ENCODE measurements at regions not wholly inside any gene's neighbourhood (a gene's known extent, or its start where the extent isn't known, plus 50 kb on each side); places are given as distances from the start of the nearest gene placed in this dataset.

DNA sequence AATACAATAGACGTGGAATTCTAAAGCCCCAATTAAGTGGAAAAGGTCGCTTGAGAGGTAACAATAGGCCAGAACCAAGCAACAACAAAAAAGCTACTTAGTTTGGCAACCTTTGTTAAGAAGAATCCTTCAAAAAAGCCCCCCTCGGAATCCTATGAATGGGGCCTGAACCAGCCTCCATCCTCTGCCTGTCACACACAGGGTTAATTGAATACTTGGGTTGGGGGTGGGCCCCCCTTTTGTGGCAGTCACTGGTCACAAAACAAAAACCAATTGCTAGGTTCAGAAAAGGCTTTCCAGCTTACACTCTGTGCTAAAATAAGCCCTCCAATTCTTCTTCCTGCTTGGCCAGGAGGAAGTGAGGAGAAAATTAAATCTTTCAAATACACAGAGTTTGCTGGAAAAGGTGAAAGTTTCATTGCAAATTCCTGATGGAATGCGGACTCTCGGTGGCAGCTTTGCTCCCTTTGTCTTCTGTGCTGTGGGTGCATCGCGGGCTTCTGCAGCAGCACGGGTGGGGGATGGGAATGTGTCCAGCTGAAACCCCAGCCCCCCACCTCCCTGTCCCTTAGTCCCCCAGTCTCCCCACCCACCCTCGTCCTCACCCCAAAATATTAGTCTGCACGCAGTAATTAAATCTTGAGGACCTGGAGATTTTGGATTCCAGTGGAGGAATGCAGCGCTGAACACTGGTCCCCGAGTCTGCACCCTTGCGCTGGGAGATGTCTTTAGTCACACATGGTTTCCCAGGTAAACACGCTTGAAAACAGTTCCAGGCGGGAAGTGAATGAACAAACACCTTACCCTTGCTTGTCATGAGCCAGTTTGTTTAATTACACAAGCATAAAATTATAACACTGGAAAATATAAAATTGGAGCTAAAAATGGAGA, 254.3 kb downstream of the SOX11 start:
- Histone ChIP-seq H3K36me3 (ENCODE audit: control insufficient read depth in 2 of 4, insufficient read depth in 4 of 4, low read length in 3 of 4) (no peaks in the 10 kb centered on the region), H4K8ac (ENCODE audit: extremely low read depth, insufficient read depth, low read length) (no peak overlapping the region), H3K23ac (ENCODE audit: insufficient read length) (no peak overlapping the region), H2BK20ac (ENCODE audit: low read length) (peak overlapping the region; percentile 80; the same call in 1 of the 2 replicates), H4K20me1 (replicated peaks in 1 of 2; ENCODE audit: control insufficient read depth in 1 of 2, insufficient read depth in 2 of 2, low read length in 2 of 2) (no peaks in the 10 kb centered on the region), H2AFZ (ENCODE audit: low read length) (peak overlapping the region; percentile 13), H3K4me3 (ENCODE audit: extremely low read depth in 1 of 4, insufficient read depth in 2 of 4, low read depth in 3 of 4, low read length in 4 of 4) (peak overlapping the region in 1 of 4 experiments; percentile 49; a peak in 4 of 8 replicates), H3K79me1 (ENCODE audit: low read depth, low read length) (no peaks in the 10 kb centered on the region), H4K91ac (replicated peaks; ENCODE audit: insufficient read length, low read length) (peak overlapping the region; percentile 59), H3K56ac (replicated peaks; ENCODE audit: insufficient read length, low read depth, low read length) (no peak overlapping the region), H2BK5ac (ENCODE audit: low read depth, low read length) (peak overlapping the region; percentile 46; the same call in 1 of the 2 replicates), H3K79me2 (ENCODE audit: control insufficient read depth in 1 of 2, insufficient read depth in 2 of 2, low read length in 2 of 2) (no peaks in the 10 kb centered on the region), H3K14ac (ENCODE audit: insufficient read length) (no peak overlapping the region), H3K18ac (ENCODE audit: extremely low read depth, low read length) (peak overlapping the region; percentile 71; the same call in 1 of the 2 replicates), H3K4ac (replicated peaks; ENCODE audit: insufficient read length, low read depth, low read length) (peak overlapping the region; percentile 34), H2BK120ac (replicated peaks; ENCODE audit: low read depth, low read length) (no peak overlapping the region), H3K27ac (ENCODE audit: low read depth, low read length) (peak overlapping the region; percentile 80), H2BK12ac (ENCODE audit: low read depth, low read length) (no peak overlapping the region), H2AK5ac (ENCODE audit: low read depth, low read length) (no peak overlapping the region), H4K5ac (ENCODE audit: insufficient read length, low read depth, low read length) (peak overlapping the region; percentile 94), H3K9me3 (ENCODE audit: insufficient read depth in 2 of 2, low read depth in 1 of 2, low read length in 1 of 2) (no peaks in the 10 kb centered on the region), H3K27me3 (replicated peaks in 1 of 4; ENCODE audit: control insufficient read depth in 3 of 4, extremely low read depth in 1 of 4, insufficient read depth in 3 of 4, low read length in 3 of 4) (no peaks in the 10 kb centered on the region), H3K23me2 (ENCODE audit: low read depth, low read length) (no peaks in the 10 kb centered on the region; the same call in 1 of the 2 replicates), H3K4me1 (replicated peaks in 1 of 4; ENCODE audit: control insufficient read depth in 3 of 4, insufficient read depth in 4 of 4, low read length in 3 of 4) (peaks cover 0 to 12% (median 5%) of the 10 kb centered on the region in 4 experiments; a peak in 5 of 7 replicates), H2BK15ac (ENCODE audit: low read length) (no peak overlapping the region), H3K9ac (replicated peaks in 1 of 4; ENCODE audit: extremely low read depth in 1 of 4, low read depth in 3 of 4, low read length in 3 of 4) (peak overlapping the region in 2 of 4 experiments; percentile 2 to 49; a peak in 4 of 7 replicates), H3K4me2 (ENCODE audit: insufficient read depth in 1 of 2, low read depth in 2 of 2, low read length in 2 of 2) (peak overlapping the region; percentile 44 to 48)
- ChIA-PET CTCF (ENCODE audit: partially characterized antibody) (interaction anchor here (0.9 to 1.8 kb wide), 5 partner anchors 11 to 34 kb away, joined by 3 to 7 read pairs (median 4); no protein-coding TSS in a partner anchor), POLR2A (ENCODE audit: partially characterized antibody) (interaction anchor here (0.7 to 1.4 kb wide), 2 partner anchors 29 to 158 kb away, joined by 3 to 4 read pairs; no protein-coding TSS in a partner anchor)
- FAIRE-seq, result peak; percentile 63
- 34% methylated on average over 15 of the region's 15 CpGs; no CpG with 5 or more reads in 1 of the 2 experiments for WGBS, 2 experiments (ENCODE audit: extremely low coverage in 1 of 2, insufficient coverage in 1 of 2, insufficient read length in 1 of 2, insufficient replicate concordance in 2 of 2, low coverage in 1 of 2, low lambda C conversion rate in 2 of 2, missing lambda C conversion rate in 1 of 2)
- no peak for DNase-seq (ENCODE audit: low read depth in 1 of 2, low spot score in 2 of 2)
- TF ChIP-seq TAF7 (optimal IDR thresholded peaks at IDR 0.05; ENCODE audit: borderline replicate concordance, low read depth, low read length), result no peak
- no peak for TF ChIP-seq SIRT6 (IDR thresholded peaks at IDR 0.05; ENCODE audit: low read length)
- no peak for TF ChIP-seq BACH1 (IDR thresholded peaks at IDR 0.05; ENCODE audit: low read length)
- TF ChIP-seq TEAD4 (IDR thresholded peaks at IDR 0.05; ENCODE audit: low read depth, low read length), result no peak; the same call in 1 of the 2 replicates
- no peak for TF ChIP-seq POU5F1 (IDR thresholded peaks at IDR 0.05; ENCODE audit: low read depth, low read length)
- no peak for TF ChIP-seq FOSL1 (IDR thresholded peaks at IDR 0.05; ENCODE audit: insufficient read depth, low read depth, low read length)
- TF ChIP-seq CBX5 (IDR thresholded peaks at IDR 0.05; ENCODE audit: low read depth, low read length), result no peak
- TF ChIP-seq GTF2F1 (IDR thresholded peaks at IDR 0.05; ENCODE audit: borderline replicate concordance, low read depth, low read length), result no peak
- TF ChIP-seq SUZ12 (IDR thresholded peaks at IDR 0.05; ENCODE audit: low read length), result no peak
- TF ChIP-seq BCL11A (IDR thresholded peaks at IDR 0.05; ENCODE audit: low read depth in 2 of 2, low read length in 2 of 2), result no peak
- TF ChIP-seq KDM1A (IDR thresholded peaks at IDR 0.05; ENCODE audit: borderline replicate concordance, low read length), result no peak; the same call in 1 of the 2 replicates
- no peak for TF ChIP-seq PHF8 (conservative IDR thresholded peaks at IDR 0.05; ENCODE audit: low read depth, low read length)

All from H1 (cell line).